H9 (cell line): ENCODE measurements at regions not wholly inside any gene's neighbourhood (a gene's known extent, or its start where the extent isn't known, plus 50 kb on each side); places are given as distances from the start of the nearest gene placed in this dataset.

Experiments used
- DNase-seq: peaks from one replicate; pipeline ENCODE4 v3.0.0-alpha.2; 2017
- H2AFZ ChIP-seq: one replicate; pipeline ENCODE4 v1.6.1; 2013; ENCODE audit warnings: mild to moderate bottlenecking, low read length, control low read depth, moderate library complexity
- H2AK5ac ChIP-seq: 2 replicates; pipeline ENCODE4 v1.6.1; 2013; ENCODE audit warnings: low read length, control low read depth, mixed read lengths; ENCODE audit not compliant: insufficient read length
- H2BK120ac ChIP-seq: one replicate; pipeline ENCODE4 v1.6.1; 2013; ENCODE audit warnings: low read depth, mild to moderate bottlenecking, low read length, control low read depth, inconsistent platforms; ENCODE audit not compliant: poor library complexity, severe bottlenecking
- H2BK12ac ChIP-seq: 2 replicates; pipeline ENCODE4 v1.6.1; 2013; ENCODE audit warnings: low read length, control low read depth, mixed read lengths, low read depth; ENCODE audit not compliant: insufficient read length
- H2BK15ac ChIP-seq: 2 replicates; pipeline ENCODE4 v1.6.1; 2013; ENCODE audit warnings: low read depth, low read length, control low read depth
- H2BK20ac ChIP-seq: one replicate; pipeline ENCODE4 v1.6.1; 2013; ENCODE audit warnings: low read depth, mild to moderate bottlenecking, low read length, control low read depth, inconsistent platforms; ENCODE audit not compliant: poor library complexity, severe bottlenecking
- H2BK5ac ChIP-seq: 2 replicates; pipeline ENCODE4 v1.6.1; 2013; ENCODE audit warnings: low read length, control low read depth, mixed read lengths; ENCODE audit not compliant: insufficient read length
- H3K14ac ChIP-seq: 2 replicates; pipeline ENCODE4 v1.6.1; 2013; ENCODE audit warnings: low read length, control low read depth; ENCODE audit not compliant: insufficient read depth
- H3K18ac ChIP-seq: 2 replicates; pipeline ENCODE4 v1.6.1; 2013; ENCODE audit warnings: low read depth, mild to moderate bottlenecking, mixed read lengths, low read length, control low read depth; ENCODE audit not compliant: insufficient read length
- H3K23ac ChIP-seq: 2 replicates; pipeline ENCODE4 v1.6.1; 2013; ENCODE audit warnings: low read length, control low read depth, mixed read lengths, low read depth; ENCODE audit not compliant: insufficient read length
- H3K23me2 ChIP-seq: 2 replicates; pipeline ENCODE4 v1.6.1; 2013; ENCODE audit warnings: low read depth, mild to moderate bottlenecking, mixed read lengths, low read length, control low read depth; ENCODE audit not compliant: insufficient read length, poor library complexity, severe bottlenecking
- H3K27ac ChIP-seq: 2 replicates; pipeline ENCODE4 v1.5.1; 2013; ENCODE audit warnings: low read length, control low read depth, mixed read lengths, low read depth; ENCODE audit not compliant: insufficient read length
- H3K27me3 ChIP-seq: 2 replicates; pipeline ENCODE4 v1.6.1; 2013; ENCODE audit warnings: low read length, control low read depth, inconsistent platforms; ENCODE audit not compliant: insufficient read depth
- H3K4ac ChIP-seq: 2 replicates; pipeline ENCODE4 v1.6.1; 2013; ENCODE audit warnings: low read depth, mild to moderate bottlenecking, control low read depth, inconsistent platforms, low read length, moderate library complexity
- H3K4me1 ChIP-seq: 2 replicates; pipeline ENCODE4 v1.6.1; 2013; ENCODE audit warnings: low read length, control low read depth, inconsistent platforms; ENCODE audit not compliant: insufficient read depth
- H3K4me2 ChIP-seq: 2 replicates; pipeline ENCODE4 v1.6.1; 2013; ENCODE audit warnings: low read length, control low read depth, mixed read lengths; ENCODE audit not compliant: insufficient read length, insufficient read depth
- H3K56ac ChIP-seq: 2 replicates; pipeline ENCODE4 v1.6.1; 2013; ENCODE audit warnings: low read depth, mild to moderate bottlenecking, mixed read lengths, low read length, control low read depth; ENCODE audit not compliant: insufficient read length
- H3K79me1 ChIP-seq: 2 replicates; pipeline ENCODE4 v1.6.1; 2013; ENCODE audit warnings: low read depth, mild to moderate bottlenecking, moderate library complexity, low read length, control low read depth, inconsistent platforms; ENCODE audit not compliant: insufficient read depth, poor library complexity, severe bottlenecking
- H3K79me2 ChIP-seq: 2 replicates; pipeline ENCODE4 v1.6.1; 2013; ENCODE audit warnings: low read length, control low read depth, inconsistent platforms; ENCODE audit not compliant: insufficient read depth
- H3K9ac ChIP-seq: 2 replicates; pipeline ENCODE4 v1.6.1; 2013; ENCODE audit warnings: low read length, control low read depth, mixed read lengths; ENCODE audit not compliant: insufficient read length; ENCODE audit errors: extremely low read depth
- H3K9me3 ChIP-seq: one replicate; pipeline ENCODE4 v1.6.1; 2013; ENCODE audit warnings: low read depth, low read length, inconsistent platforms; ENCODE audit not compliant: control insufficient read depth
- H3T11ph ChIP-seq: one replicate; pipeline ENCODE4 v1.6.1; 2013; ENCODE audit warnings: mild to moderate bottlenecking, low read length, control low read depth, inconsistent platforms
- H4K20me1 ChIP-seq: one replicate; pipeline ENCODE4 v1.6.1; 2013; ENCODE audit not compliant: control insufficient read depth, insufficient read length, insufficient read depth
- H4K5ac ChIP-seq: 2 replicates; pipeline ENCODE4 v1.6.1; 2013; ENCODE audit warnings: low read depth, mild to moderate bottlenecking, mixed read lengths, low read length, control low read depth; ENCODE audit not compliant: insufficient read length
- H4K8ac ChIP-seq: replicated peaks from 2 replicates; pipeline ENCODE4 v1.6.1; 2013; ENCODE audit warnings: low read length, control low read depth, mixed read lengths, low read depth; ENCODE audit not compliant: insufficient read length
- H4K91ac ChIP-seq: 2 replicates; pipeline ENCODE4 v1.6.1; 2013; ENCODE audit warnings: low read depth, mild to moderate bottlenecking, moderate library complexity, mixed read lengths, low read length, control low read depth; ENCODE audit not compliant: insufficient read length
- H3K27ac Mint-ChIP-seq, 3 experiments: 2 replicates in 2 of 3; 3 replicates in 1 of 3; pipeline ENCODE4 v1.8.0; 2020 to 2021; ENCODE audit warnings: mixed read lengths in 3 of 3, mild to moderate bottlenecking in 1 of 3, moderate library complexity in 1 of 3
- H3K27me3 Mint-ChIP-seq: 2 replicates; pipeline ENCODE4 v1.8.0; 2021; ENCODE audit warnings: low read depth, mild to moderate bottlenecking, moderate library complexity, mixed read lengths
- H3K36me3 Mint-ChIP-seq, 3 experiments: 2 replicates in 2 of 3; 3 replicates in 1 of 3; pipeline ENCODE4 v1.8.0; 2020 to 2021; ENCODE audit warnings: low read depth in 3 of 3, mixed read lengths in 3 of 3; ENCODE audit not compliant: insufficient read depth in 1 of 3
- H3K4me1 Mint-ChIP-seq, 2 experiments: 2 replicates each; pipeline ENCODE4 v1.8.0; 2020; ENCODE audit warnings: mixed read lengths in 2 of 2
- H3K4me3 Mint-ChIP-seq, 2 experiments: 2 replicates in 1 of 2; 3 replicates in 1 of 2; pipeline ENCODE4 v1.8.0; 2020 to 2021; ENCODE audit warnings: mild to moderate bottlenecking in 2 of 2, mixed read lengths in 2 of 2, moderate library complexity in 1 of 2
- H3K9me3 Mint-ChIP-seq, 2 experiments: 2 replicates in 1 of 2; 3 replicates in 1 of 2; pipeline ENCODE4 v1.8.0; 2020; ENCODE audit warnings: mild to moderate bottlenecking in 2 of 2, mixed read lengths in 2 of 2, moderate library complexity in 1 of 2
- WGBS: extraction: QIAGEN DNeasy Blood & Tissue Kit; methylation state at CpG from one replicate; pipeline ENCODE4 v1.1.7; 2013; ENCODE audit warnings: missing lambda C conversion rate, low lambda C conversion rate, mixed read lengths; ENCODE audit not compliant: insufficient read length; ENCODE audit errors: extremely low coverage; 5-methylcytosine and 5-hydroxymethylcytosine counted together
- TF ChIP-seq, protein P1 (sequence below): fragments of 200-600 bp; sonication (generic); conservative IDR thresholded peaks from 3 replicates; pipeline ENCODE4 v1.8.0; 2021; ENCODE audit warnings: antibody characterized with exemption, mild to moderate bottlenecking

DNA sequence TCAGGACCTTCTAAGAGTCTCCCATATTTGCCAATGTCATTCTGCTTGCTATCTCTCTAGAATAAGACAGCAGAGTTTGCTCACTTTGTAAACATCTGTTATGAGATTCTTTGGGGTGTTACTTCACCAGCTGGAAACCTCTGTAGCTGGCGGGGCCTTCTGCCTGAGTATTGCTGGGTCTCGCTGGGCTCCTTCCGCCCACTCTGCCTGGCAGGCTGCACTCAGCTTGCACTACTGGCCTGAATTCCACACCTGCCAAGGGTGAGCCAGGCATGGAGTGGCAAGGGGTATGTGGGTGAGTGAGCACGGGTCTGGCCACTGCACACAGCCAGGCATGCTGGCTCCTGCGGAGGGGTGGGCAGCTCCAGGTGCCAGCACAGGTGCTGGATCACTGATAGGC is 267.3 kb upstream of the PDE3A start:
- H3K4me2 ChIP-seq = no peak overlapping the region
- H3K23ac ChIP-seq = no peak overlapping the region
- no peak overlapping the region for H2AFZ ChIP-seq
- no peak overlapping the region for H3T11ph ChIP-seq
- no peak overlapping the region for H3K18ac ChIP-seq
- H3K56ac ChIP-seq = no peak overlapping the region
- no peak overlapping the region for H2BK12ac ChIP-seq
- H3K79me1 ChIP-seq = no peaks in the 10 kb centered on the region
- no peak overlapping the region for H2BK5ac ChIP-seq
- H3K23me2 ChIP-seq = no peaks in the 10 kb centered on the region
- no peak overlapping the region for H4K8ac ChIP-seq
- Mint-ChIP-seq H3K36me3 (peaks cover 4 to 12% (median 4%) of the 10 kb centered on the region in 3 experiments; a peak in 6 of 7 replicates), H3K27me3 (peaks cover 3% of the 10 kb centered on the region; the same call in 1 of the 2 replicates), H3K27ac (no peak overlapping the region; a peak in 1 of 7 replicates), H3K4me1 (peaks cover 30 to 34% of the 10 kb centered on the region in 2 experiments), H3K9me3 (peaks cover 4 to 12% of the 10 kb centered on the region in 2 experiments), H3K4me3 (no peak overlapping the region)
- no peak overlapping the region for H2BK15ac ChIP-seq
- WGBS = no CpG with 5 or more reads among the region's 5 CpGs
- no peaks in the 10 kb centered on the region for H3K27me3 ChIP-seq
- no peaks in the 10 kb centered on the region; the same call in 1 of the 2 replicates for H3K4me1 ChIP-seq
- no peak overlapping the region for H2BK20ac ChIP-seq
- H3K14ac ChIP-seq = no peak overlapping the region
- no peak for DNase-seq
- no peaks in the 10 kb centered on the region for H4K20me1 ChIP-seq
- H4K5ac ChIP-seq = no peak overlapping the region
- no peak overlapping the region for H3K27ac ChIP-seq
- no peaks in the 10 kb centered on the region for H3K79me2 ChIP-seq
- H3K9ac ChIP-seq = no peak overlapping the region
- H2AK5ac ChIP-seq = no peak overlapping the region
- TF ChIP-seq, protein P1, sequence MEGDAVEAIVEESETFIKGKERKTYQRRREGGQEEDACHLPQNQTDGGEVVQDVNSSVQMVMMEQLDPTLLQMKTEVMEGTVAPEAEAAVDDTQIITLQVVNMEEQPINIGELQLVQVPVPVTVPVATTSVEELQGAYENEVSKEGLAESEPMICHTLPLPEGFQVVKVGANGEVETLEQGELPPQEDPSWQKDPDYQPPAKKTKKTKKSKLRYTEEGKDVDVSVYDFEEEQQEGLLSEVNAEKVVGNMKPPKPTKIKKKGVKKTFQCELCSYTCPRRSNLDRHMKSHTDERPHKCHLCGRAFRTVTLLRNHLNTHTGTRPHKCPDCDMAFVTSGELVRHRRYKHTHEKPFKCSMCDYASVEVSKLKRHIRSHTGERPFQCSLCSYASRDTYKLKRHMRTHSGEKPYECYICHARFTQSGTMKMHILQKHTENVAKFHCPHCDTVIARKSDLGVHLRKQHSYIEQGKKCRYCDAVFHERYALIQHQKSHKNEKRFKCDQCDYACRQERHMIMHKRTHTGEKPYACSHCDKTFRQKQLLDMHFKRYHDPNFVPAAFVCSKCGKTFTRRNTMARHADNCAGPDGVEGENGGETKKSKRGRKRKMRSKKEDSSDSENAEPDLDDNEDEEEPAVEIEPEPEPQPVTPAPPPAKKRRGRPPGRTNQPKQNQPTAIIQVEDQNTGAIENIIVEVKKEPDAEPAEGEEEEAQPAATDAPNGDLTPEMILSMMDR = no peak
- no peak overlapping the region for H3K4ac ChIP-seq
- H2BK120ac ChIP-seq = no peak overlapping the region
- no peaks in the 10 kb centered on the region for H3K9me3 ChIP-seq
- no peak overlapping the region for H4K91ac ChIP-seq
